IMR-90 (cell line): ENCODE measurements at regions not wholly inside any gene's neighbourhood (a gene's known extent, or its start where the extent isn't known, plus 50 kb on each side); places are given as distances from the start of the nearest gene placed in this dataset.

Experiments
- ATAC-seq: fragments of 200-7000 bp; cut with Tn5 transposase; 2 replicates; pipeline ENCODE4 v1.9.1; 2020; ENCODE audit warnings: low read depth, mild to moderate bottlenecking, moderate library complexity
- BruUV-seq: library from RNA; stranded (reverse); fragments of 400-500 nt; replicated peaks from 2 replicates; lab custom pipeline; 2021; lab: Mats Ljungman, UMichigan
- CTCF ChIA-PET: fragments of 300-600 bp; formaldehyde crosslinking; extraction: SDS; loops from one replicate; lab custom pipeline; 2021; ENCODE audit warnings: antibody characterized with exemption; lab: Yijun Ruan, JAX
- POLR2A ChIA-PET: fragments of 300-600 bp; sonication (Branson Sonifier 250); formaldehyde crosslinking; loops from one replicate; lab custom pipeline; 2022; ENCODE audit warnings: antibody characterized with exemption; ENCODE audit not compliant: unreplicated experiment; lab: Charles Lee
- DNase-seq: peaks from one replicate; pipeline ENCODE4 v3.0.0; 2013
- H2AFZ ChIP-seq: replicated peaks from 2 replicates; pipeline ENCODE3; 2013; ENCODE audit warnings: low read length, mild to moderate bottlenecking; ENCODE audit not compliant: poor library complexity
- H2AK5ac ChIP-seq: 2 replicates; pipeline ENCODE4 v1.6.1; 2013; ENCODE audit warnings: low read depth, low read length, inconsistent platforms
- H2AK9ac ChIP-seq: replicated peaks from 2 replicates; pipeline ENCODE3; 2013; ENCODE audit warnings: mild to moderate bottlenecking, low read depth, low read length, moderate library complexity; ENCODE audit not compliant: poor library complexity
- H2BK120ac ChIP-seq: 2 replicates; pipeline ENCODE4 v1.6.1; 2013; ENCODE audit warnings: low read depth, low read length, inconsistent platforms
- H2BK15ac ChIP-seq: 3 replicates; pipeline ENCODE4 v1.6.1; 2013; ENCODE audit warnings: low read depth, low read length, inconsistent platforms
- H2BK20ac ChIP-seq: 2 replicates; pipeline ENCODE4 v1.6.1; 2013; ENCODE audit warnings: low read depth, mild to moderate bottlenecking, inconsistent platforms, low read length, moderate library complexity
- H2BK5ac ChIP-seq: 2 replicates; pipeline ENCODE4 v1.6.1; 2013; ENCODE audit warnings: mild to moderate bottlenecking, low read depth, low read length, inconsistent platforms; ENCODE audit not compliant: poor library complexity, severe bottlenecking
- H3K14ac ChIP-seq: replicated peaks from 2 replicates; pipeline ENCODE4 v1.6.1; 2013; ENCODE audit warnings: low read depth, low read length, inconsistent platforms
- H3K18ac ChIP-seq: 2 replicates; pipeline ENCODE4 v1.6.1; 2013; ENCODE audit warnings: low read depth, low read length, control low read depth
- H3K23ac ChIP-seq: 2 replicates; pipeline ENCODE4 v1.6.1; 2013; ENCODE audit warnings: low read depth, low read length, inconsistent platforms
- H3K27ac ChIP-seq: 2 replicates; pipeline ENCODE4 v1.5.1; 2013; ENCODE audit warnings: mild to moderate bottlenecking, control low read depth, low read length; ENCODE audit not compliant: insufficient read depth
- H3K27me3 ChIP-seq: 2 replicates; pipeline ENCODE4 v1.6.1; 2013; ENCODE audit warnings: low read length; ENCODE audit not compliant: control insufficient read depth, insufficient read depth
- H3K36me3 ChIP-seq: 2 replicates; pipeline ENCODE4 v1.6.1; 2013; ENCODE audit warnings: low read length, mixed read lengths; ENCODE audit not compliant: control insufficient read depth, insufficient read depth
- H3K4ac ChIP-seq: 2 replicates; pipeline ENCODE4 v1.6.1; 2013; ENCODE audit warnings: low read depth, low read length, inconsistent platforms
- H3K4me1 ChIP-seq: 2 replicates; pipeline ENCODE4 v1.6.1; 2013; ENCODE audit warnings: low read length, mixed read lengths; ENCODE audit not compliant: control insufficient read depth, insufficient read depth
- H3K4me2 ChIP-seq: 2 replicates; pipeline ENCODE4 v1.6.1; 2013; ENCODE audit warnings: low read depth, mild to moderate bottlenecking, control low read depth, low read length, moderate library complexity
- H3K4me3 ChIP-seq: 2 replicates; pipeline ENCODE4 v1.5.1; 2013; ENCODE audit warnings: low read depth, mild to moderate bottlenecking, control low read depth, low read length, moderate library complexity; ENCODE audit not compliant: insufficient read depth
- H3K56ac ChIP-seq: 2 replicates; pipeline ENCODE4 v1.6.1; 2013; ENCODE audit warnings: low read length, inconsistent platforms; ENCODE audit not compliant: insufficient read depth; ENCODE audit errors: extremely low read depth
- H3K79me1 ChIP-seq, 2 experiments: 2 replicates each; pipeline ENCODE4 v1.6.1; 2013; ENCODE audit warnings: low read length in 2 of 2, inconsistent platforms in 1 of 2, low read depth in 1 of 2
- H3K9ac ChIP-seq: 2 replicates; pipeline ENCODE4 v1.6.1; 2013; ENCODE audit warnings: low read depth, low read length, control low read depth
- H3K9me1 ChIP-seq: 2 replicates; pipeline ENCODE4 v1.6.1; 2013; ENCODE audit warnings: low read length, inconsistent platforms; ENCODE audit not compliant: insufficient read depth
- H3K9me3 ChIP-seq: 2 replicates; pipeline ENCODE4 v1.6.1; 2013; ENCODE audit warnings: low read length; ENCODE audit not compliant: control insufficient read depth, insufficient read depth
- H4K20me1 ChIP-seq: 2 replicates; pipeline ENCODE4 v1.6.1; 2013; ENCODE audit warnings: low read length, inconsistent platforms; ENCODE audit not compliant: insufficient read depth
- H4K5ac ChIP-seq: 2 replicates; pipeline ENCODE4 v1.6.1; 2013; ENCODE audit warnings: mild to moderate bottlenecking, low read depth, low read length, control low read depth
- H4K8ac ChIP-seq, 2 experiments: 2 replicates each; pipeline ENCODE4 v1.6.1; 2013; ENCODE audit warnings: low read depth in 2 of 2, low read length in 2 of 2, control low read depth in 1 of 2, inconsistent platforms in 1 of 2
- H4K91ac ChIP-seq: 2 replicates; pipeline ENCODE4 v1.6.1; 2013; ENCODE audit warnings: low read depth, low read length, inconsistent platforms; ENCODE audit not compliant: insufficient read depth
- BHLHE40 ChIP-seq: fragments of 150-350 bp; IDR thresholded peaks from 2 replicates; pipeline ENCODE4 v1.6.1; 2016; ENCODE audit warnings: mild to moderate bottlenecking, low read depth, low read length
- CEBPB ChIP-seq: IDR thresholded peaks from 2 replicates; pipeline ENCODE4 v1.6.1; 2012; ENCODE audit warnings: low read depth, low read length, improper control_type of control experiment
- CHD1 ChIP-seq: IDR thresholded peaks from 2 replicates; pipeline ENCODE4 v1.6.1; 2012; ENCODE audit warnings: low read depth, low read length, improper control_type of control experiment
- CTCF ChIP-seq: conservative IDR thresholded peaks from 2 replicates; pipeline ENCODE4 v1.5.1; 2012; ENCODE audit warnings: mild to moderate bottlenecking, low read depth, low read length, improper control_type of control experiment
- FOS ChIP-seq: fragments of 150-350 bp; IDR thresholded peaks from 2 replicates; pipeline ENCODE4 v1.6.1; 2016; ENCODE audit warnings: low read depth, low read length
- MAFK ChIP-seq: IDR thresholded peaks from 2 replicates; pipeline ENCODE4 v1.6.1; 2012; ENCODE audit warnings: low read depth, low read length, improper control_type of control experiment
- MXI1 ChIP-seq: IDR thresholded peaks from 2 replicates; pipeline ENCODE4 v1.6.1; 2012; ENCODE audit warnings: low read depth, mild to moderate bottlenecking, low read length, moderate library complexity, borderline replicate concordance
- NFE2L2 ChIP-seq: fragments of 150-350 bp; IDR thresholded peaks from 2 replicates; pipeline ENCODE4 v1.6.1; 2016; ENCODE audit warnings: low read depth, mild to moderate bottlenecking, low read length
- POLR2A ChIP-seq: IDR thresholded peaks from 2 replicates; pipeline ENCODE4 v1.6.1; 2012; ENCODE audit warnings: mild to moderate bottlenecking, low read depth, low read length
- RAD21 ChIP-seq: IDR thresholded peaks from 2 replicates; pipeline ENCODE4 v1.6.1; 2012; ENCODE audit warnings: low read length, improper control_type of control experiment
- RCOR1 ChIP-seq: IDR thresholded peaks from 2 replicates; pipeline ENCODE4 v1.6.1; 2012; ENCODE audit warnings: mild to moderate bottlenecking, low read length, improper control_type of control experiment; ENCODE audit not compliant: insufficient replicate concordance
- SMC3 ChIP-seq: fragments of 150-350 bp; IDR thresholded peaks from 2 replicates; pipeline ENCODE4 v1.6.1; 2016; ENCODE audit warnings: low read depth, mild to moderate bottlenecking, antibody characterized with exemption, low read length, moderate library complexity
- WGBS, 2 experiments: methylation state at CpG; one replicate each; pipeline versions ENCODE4 v1.1.5 to v1.1.7; 2013; ENCODE audit warnings: missing lambda C conversion rate in 2 of 2; ENCODE audit not compliant: insufficient read length in 1 of 2; ENCODE audit errors: extremely low coverage in 2 of 2; 5-methylcytosine and 5-hydroxymethylcytosine counted together
- dilution Hi-C: fragments of 300-500 bp; cut with HindIII; formaldehyde crosslinking; loops from one replicate; pipeline ENCODE4 v1.14.3; 2018; ENCODE audit warnings: low sequenced_read_pairs; ENCODE audit not compliant: unreplicated experiment
- in situ Hi-C: fragments of 300-500 bp; cut with MboI; formaldehyde crosslinking; loops from 3 replicates; pipeline ENCODE4 v1.14.3; 2019; ENCODE audit warnings: low sequenced_read_pairs, inconsistent platforms, mixed read lengths
- intact Hi-C: fragments of 100-400 bp; cut with micrococcal nuclease; formaldehyde crosslinking; loops from 2 replicates; pipeline ENCODE4 v1.10.0; 2022

- ChIA-PET CTCF (no interaction called here), POLR2A (no interaction called here)
- no peak overlapping the region for H2AFZ ChIP-seq
- H3K79me1 ChIP-seq = no peaks in the 10 kb centered on the region
- H2AK9ac ChIP-seq = no peak overlapping the region
- intact Hi-C loops = no loop called here
- no peaks in the 10 kb centered on the region for H3K9me1 ChIP-seq
- no peak overlapping the region for H4K8ac ChIP-seq
- dilution Hi-C loops = no loop called here
- H3K56ac ChIP-seq = no peak overlapping the region
- H3K36me3 ChIP-seq = no peaks in the 10 kb centered on the region
- no peaks in the 10 kb centered on the region for H4K20me1 ChIP-seq
- BruUV-seq = no TSS peak
- H3K27me3 ChIP-seq = no peaks in the 10 kb centered on the region
- no peak overlapping the region for H3K14ac ChIP-seq
- no CpG with 5 or more reads among the region's 2 CpGs for WGBS, 2 experiments
- DNase-seq = no peak
- ATAC-seq = no peak
- H3K4me1 ChIP-seq = no peaks in the 10 kb centered on the region
- no peak overlapping the region for H3K23ac ChIP-seq
- no peak overlapping the region for H3K18ac ChIP-seq
- H2BK20ac ChIP-seq = no peak overlapping the region
- no peak overlapping the region for H4K5ac ChIP-seq
- H2BK120ac ChIP-seq = no peak overlapping the region
- H2BK5ac ChIP-seq = no peak overlapping the region
- no peak overlapping the region for H3K4me2 ChIP-seq
- no peak overlapping the region for H2BK15ac ChIP-seq
- H3K4me3 ChIP-seq = no peak overlapping the region
- H4K91ac ChIP-seq = no peak overlapping the region
- peaks cover 8% of the 10 kb centered on the region for H3K9me3 ChIP-seq
- H3K27ac ChIP-seq = no peak overlapping the region
- H2AK5ac ChIP-seq = no peak overlapping the region
- H3K4ac ChIP-seq = no peak overlapping the region
- no peak for TF ChIP-seq RAD21
- TF ChIP-seq BHLHE40 = no peak
- TF ChIP-seq CEBPB = no peak
- TF ChIP-seq FOS = no peak
- TF ChIP-seq POLR2A = no peak
- no peak for TF ChIP-seq SMC3
- TF ChIP-seq MAFK = no peak
- no peak for TF ChIP-seq CHD1
- TF ChIP-seq MXI1 = no peak
- no peak for TF ChIP-seq CTCF
- no peak for TF ChIP-seq NFE2L2
- no peak for TF ChIP-seq RCOR1
- H3K9ac ChIP-seq = no peak overlapping the region
- in situ Hi-C loops = no loop called here
Observed at GRCh38 chr2:49360407-49360767, 206.1 kb upstream of the FSHR start.
